ENCODE measurements at regions not wholly inside any gene's neighbourhood (a gene's known extent, or its start where the extent isn't known, plus 50 kb on each side); places are given as distances from the start of the nearest gene placed in this dataset.
"Not testable (repeated sequence)": the region's sequence is repeated elsewhere in the genome, so short reads cannot be mapped to it uniquely, and the experiment has no call there.

GRCh38 chr3:145698749-145699148, 462.2 kb downstream of the PLOD2 start:
- DNase-seq (no peak), ATAC-seq (no peak)
- intact Hi-C loops (cut with DNase I): no loop called here

- ATAC-seq (no peak), DNase-seq (no peak)
- intact Hi-C loops (cut with DNase I): no loop called here
Observed at GRCh38 chr3:145704020-145704419, 457.0 kb downstream of the PLOD2 start.

GRCh38 chr3:145709779-145710178, 451.2 kb downstream of the PLOD2 start:
- DNase-seq; intact Hi-C loops (cut with DNase I): not testable (repeated sequence)

GRCh38 chr3:145716519-145716918, 444.5 kb downstream of the PLOD2 start:
- ATAC-seq (no peak), DNase-seq (no peak)
- intact Hi-C loops (cut with DNase I): no loop called here

More at GRCh38 chr3:145709779-145710178, 451.2 kb downstream of the PLOD2 start:
- ATAC-seq: not testable (repeated sequence)

GRCh38 chr3:145719114-145719513, 441.9 kb downstream of the PLOD2 start:
- intact Hi-C loops (cut with DNase I): no loop called here
- no peak for DNase-seq
- ATAC-seq: no peak

GRCh38 chr3:145721273-145721805, 439.6 kb downstream of the PLOD2 start:
- ATAC-seq (no peak), DNase-seq (no peak)
- intact Hi-C loops (cut with DNase I): no loop called here

- intact Hi-C loops (cut with DNase I): no loop called here
- DNase-seq: no peak
- ATAC-seq: no peak
Observed at GRCh38 chr3:145721815-145722214, 439.2 kb downstream of the PLOD2 start.

GRCh38 chr3:145727476-145727875, 433.5 kb downstream of the PLOD2 start:
- DNase-seq: no peak
- intact Hi-C loops (cut with DNase I): no loop called here
- ATAC-seq: no peak

- no peak for DNase-seq
Observed at GRCh38 chr3:145735631-145736030, 425.4 kb downstream of the PLOD2 start.

GRCh38 chr3:145737952-145738351, 423.0 kb downstream of the PLOD2 start:
- intact Hi-C loops (cut with DNase I): no loop called here
- ATAC-seq (no peak), DNase-seq (no peak)

More at GRCh38 chr3:145735631-145736030, 425.4 kb downstream of the PLOD2 start:
- intact Hi-C loops (cut with DNase I): no loop called here
- no peak for ATAC-seq

- no peak for DNase-seq
- no peak for ATAC-seq
- intact Hi-C loops (cut with DNase I): no loop called here
Observed at GRCh38 chr3:145739926-145740325, 421.1 kb downstream of the PLOD2 start.

GRCh38 chr3:145750657-145751056, 410.3 kb downstream of the PLOD2 start:
- ATAC-seq: no peak
- DNase-seq: no peak
- intact Hi-C loops (cut with DNase I): no loop called here

GRCh38 chr3:145752576-145752975, 408.4 kb downstream of the PLOD2 start:
- ATAC-seq: no peak
- no peak for DNase-seq
- intact Hi-C loops (cut with DNase I): no loop called here

GRCh38 chr3:145754605-145755289, 406.2 kb downstream of the PLOD2 start:
- ATAC-seq (no peak), DNase-seq (no peak)
- intact Hi-C loops (cut with DNase I): no loop called here

- ATAC-seq: no peak
Observed at GRCh38 chr3:145760036-145760435, 400.9 kb downstream of the PLOD2 start.

GRCh38 chr3:145767909-145768308, 393.1 kb downstream of the PLOD2 start:
- DNase-seq: no peak
- intact Hi-C loops (cut with DNase I): no loop called here
- ATAC-seq: no peak

More at GRCh38 chr3:145760036-145760435, 400.9 kb downstream of the PLOD2 start:
- no peak for DNase-seq
- intact Hi-C loops (cut with DNase I): no loop called here

- intact Hi-C loops (cut with DNase I): no loop called here
- ATAC-seq: peak in 1 of 2 donors; percentile 57
- peak; percentile 22 for DNase-seq
Observed at GRCh38 chr3:145776782-145777408, 384.1 kb downstream of the PLOD2 start.

- intact Hi-C loops (cut with DNase I): loop anchor here in 1 of 2 donors (10.0 kb wide), 1 partner anchor 404 kb away; no protein-coding TSS in a partner anchor
- ATAC-seq (no peak), DNase-seq (no peak)
Observed at GRCh38 chr3:145780301-145780700, 380.7 kb downstream of the PLOD2 start.

- ATAC-seq: peak in 1 of 2 donors; percentile 44
- DNase-seq: no peak
- intact Hi-C loops (cut with DNase I): loop anchor here in 1 of 2 donors (10.0 kb wide), 1 partner anchor 399 kb away; no protein-coding TSS in a partner anchor
Observed at GRCh38 chr3:145785668-145786067, 375.3 kb downstream of the PLOD2 start.

- intact Hi-C loops (cut with DNase I): no loop called here
- ATAC-seq: no peak
- no peak for DNase-seq
Observed at GRCh38 chr3:145798007-145798406, 363.0 kb downstream of the PLOD2 start.

Data from left cardiac atrium (tissue), 4 donors.